ENCODE measurements at regions not wholly inside any gene's neighbourhood (a gene's known extent, or its start where the extent isn't known, plus 50 kb on each side); places are given as distances from the start of the nearest gene placed in this dataset.
"Not testable (repeated sequence)": the region's sequence is repeated elsewhere in the genome, so short reads cannot be mapped to it uniquely, and the experiment has no call there.

- DNase-seq (ENCODE audit: low spot score) = no peak
Measured at GRCh38 chr16:8452941-8453340, 137.4 kb downstream of the TMEM114 start.

- no peak for DNase-seq (ENCODE audit: low spot score)
Measured at GRCh38 chr16:8436931-8437330, 153.4 kb downstream of the TMEM114 start.

- DNase-seq (ENCODE audit: low spot score) = no peak
Measured at GRCh38 chr16:8431783-8432182, 158.5 kb downstream of the TMEM114 start.

- no peak for DNase-seq (ENCODE audit: low spot score)
Measured at GRCh38 chr16:8430401-8430800, 159.9 kb downstream of the TMEM114 start.

- no peak for DNase-seq (ENCODE audit: low spot score)
Measured at GRCh38 chr16:8426569-8426968, 163.7 kb downstream of the TMEM114 start.

GRCh38 chr16:8417145-8417544 lies 173.2 kb downstream of the TMEM114 start:
- DNase-seq (ENCODE audit: low spot score) = no peak

- DNase-seq (ENCODE audit: low spot score) = no peak
Measured at GRCh38 chr16:8408855-8409567, 181.3 kb downstream of the TMEM114 start.

- DNase-seq (ENCODE audit: low spot score) = no peak
Measured at GRCh38 chr16:8407351-8407750, 183.0 kb downstream of the TMEM114 start.

- DNase-seq (ENCODE audit: low spot score) = no peak
Measured at GRCh38 chr16:8403978-8404749, 186.1 kb downstream of the TMEM114 start.

- DNase-seq (ENCODE audit: low spot score) = no peak
Measured at GRCh38 chr16:8402981-8403843, 187.1 kb downstream of the TMEM114 start.

- not testable (repeated sequence) for DNase-seq (ENCODE audit: low spot score)
Measured at GRCh38 chr16:8400683-8401082, 189.6 kb downstream of the TMEM114 start.

GRCh38 chr16:8398548-8398947 lies 191.8 kb downstream of the TMEM114 start:
- DNase-seq (ENCODE audit: low spot score) = no peak

- no peak for DNase-seq (ENCODE audit: low spot score)
Measured at GRCh38 chr16:8397223-8397622, 193.1 kb downstream of the TMEM114 start.

GRCh38 chr16:8396463-8396862 lies 193.8 kb downstream of the TMEM114 start:
- no peak for DNase-seq (ENCODE audit: low spot score)

GRCh38 chr16:8391257-8391656 lies 199.1 kb downstream of the TMEM114 start:
- DNase-seq (ENCODE audit: low spot score) = no peak

GRCh38 chr16:8388684-8389083 lies 201.6 kb downstream of the TMEM114 start:
- no peak for DNase-seq (ENCODE audit: low spot score)

GRCh38 chr16:8381814-8382213 lies 208.5 kb downstream of the TMEM114 start:
- no peak for DNase-seq (ENCODE audit: low spot score)

GRCh38 chr16:8380311-8380710 lies 210.0 kb downstream of the TMEM114 start:
- DNase-seq (ENCODE audit: low spot score) = no peak

GRCh38 chr16:8377864-8378263 lies 212.4 kb downstream of the TMEM114 start:
- no peak for DNase-seq (ENCODE audit: low spot score)

- no peak for DNase-seq (ENCODE audit: low spot score)
Measured at GRCh38 chr16:8376858-8377257, 213.5 kb downstream of the TMEM114 start.

GRCh38 chr16:8376430-8376829 lies 213.9 kb downstream of the TMEM114 start:
- no peak for DNase-seq (ENCODE audit: low spot score)

- no peak for DNase-seq (ENCODE audit: low spot score)
Measured at GRCh38 chr16:8375232-8375587, 215.1 kb downstream of the TMEM114 start.

Measured in AG20443 (cell line).